Mesenchymal stem cell (in vitro differentiated cells and primary cell): ENCODE measurements at regions not wholly inside any gene's neighbourhood (a gene's known extent, or its start where the extent isn't known, plus 50 kb on each side); places are given as distances from the start of the nearest gene placed in this dataset.
"Not testable (repeated sequence)": the region's sequence is repeated elsewhere in the genome, so short reads cannot be mapped to it uniquely, and the experiment has no call there.

Experiments used
- DNase-seq: peaks from one replicate; pipeline ENCODE4 v3.0.0-alpha.2; 2013
- H2AFZ ChIP-seq: one replicate; pipeline ENCODE4 v1.6.1; 2013; ENCODE audit warnings: low read depth, mild to moderate bottlenecking, control low read depth, inconsistent platforms, low read length, moderate library complexity
- H2AK5ac ChIP-seq: 2 replicates; pipeline ENCODE4 v1.6.1; 2013; ENCODE audit warnings: low read length, moderate library complexity, mild to moderate bottlenecking, inconsistent platforms; ENCODE audit not compliant: severe bottlenecking
- H2BK120ac ChIP-seq: one replicate; pipeline ENCODE4 v1.6.1; 2013; ENCODE audit warnings: low read depth, mild to moderate bottlenecking, inconsistent platforms, low read length, moderate library complexity
- H2BK12ac ChIP-seq, 2 experiments: one replicate each; pipeline ENCODE4 v1.6.1; 2013; ENCODE audit warnings: inconsistent platforms in 2 of 2, low read length in 2 of 2, mild to moderate bottlenecking in 2 of 2, moderate library complexity in 2 of 2, control low read depth in 1 of 2
- H2BK15ac ChIP-seq: one replicate; pipeline ENCODE4 v1.6.1; 2013; ENCODE audit warnings: mild to moderate bottlenecking, low read depth, inconsistent platforms; ENCODE audit not compliant: poor library complexity, severe bottlenecking
- H2BK5ac ChIP-seq: 2 replicates; pipeline ENCODE4 v1.6.1; 2013; ENCODE audit warnings: low read depth, mild to moderate bottlenecking, low read length, control low read depth, inconsistent platforms; ENCODE audit not compliant: poor library complexity, severe bottlenecking
- H3K14ac ChIP-seq, 2 experiments: one replicate each; pipeline ENCODE4 v1.6.1; 2013; ENCODE audit warnings: inconsistent platforms in 2 of 2, low read length in 2 of 2, control low read depth in 1 of 2, mild to moderate bottlenecking in 1 of 2, moderate library complexity in 1 of 2
- H3K18ac ChIP-seq, 2 experiments: one replicate each; pipeline ENCODE4 v1.6.1; 2013; ENCODE audit warnings: inconsistent platforms in 2 of 2, low read length in 2 of 2, control low read depth in 1 of 2, low read depth in 1 of 2, mild to moderate bottlenecking in 1 of 2
- H3K23ac ChIP-seq, 2 experiments: one replicate each; pipeline ENCODE4 v1.6.1; 2013; ENCODE audit warnings: inconsistent platforms in 2 of 2, low read length in 2 of 2, mild to moderate bottlenecking in 2 of 2, moderate library complexity in 2 of 2, control low read depth in 1 of 2
- H3K27ac ChIP-seq: 2 replicates; pipeline ENCODE4 v1.5.1; 2013; ENCODE audit warnings: mild to moderate bottlenecking, moderate library complexity, low read length, control low read depth, inconsistent platforms; ENCODE audit not compliant: poor library complexity, severe bottlenecking
- H3K27me3 ChIP-seq, 2 experiments: 2 replicates each; pipeline versions ENCODE4 v1.6.1 to v1.7.0; 2013; ENCODE audit warnings: low read length in 2 of 2, mild to moderate bottlenecking in 2 of 2, moderate library complexity in 2 of 2, control low read depth in 1 of 2, inconsistent platforms in 1 of 2; ENCODE audit not compliant: control insufficient read depth in 1 of 2, insufficient read depth in 1 of 2
- H3K36me3 ChIP-seq, 2 experiments: 2 replicates each; pipeline versions ENCODE4 v1.6.1 to v1.7.0; 2013; ENCODE audit warnings: low read length in 2 of 2, control low read depth in 1 of 2, inconsistent platforms in 1 of 2, low read depth in 1 of 2, mild to moderate bottlenecking in 1 of 2; ENCODE audit not compliant: insufficient read depth in 2 of 2, control insufficient read depth in 1 of 2
- H3K4ac ChIP-seq, 2 experiments: one replicate each; pipeline ENCODE4 v1.6.1; 2013; ENCODE audit warnings: inconsistent platforms in 2 of 2, low read length in 2 of 2, mild to moderate bottlenecking in 2 of 2, moderate library complexity in 2 of 2, control low read depth in 1 of 2, low read depth in 1 of 2
- H3K4me1 ChIP-seq: 2 replicates; pipeline ENCODE4 v1.6.1; 2013; ENCODE audit warnings: low read depth, low read length, control low read depth; ENCODE audit not compliant: control insufficient read depth, insufficient read depth
- H3K4me2 ChIP-seq: 2 replicates; pipeline ENCODE4 v1.6.1; 2013; ENCODE audit warnings: low read length, mild to moderate bottlenecking, inconsistent platforms; ENCODE audit not compliant: poor library complexity, severe bottlenecking
- H3K4me3 ChIP-seq, 2 experiments: 2 replicates each; pipeline versions ENCODE4 v1.5.1 to v1.7.0; 2013; ENCODE audit warnings: low read length in 2 of 2, mild to moderate bottlenecking in 2 of 2, control low read depth in 1 of 2, low read depth in 1 of 2; ENCODE audit not compliant: insufficient read depth in 1 of 2
- H3K79me1 ChIP-seq: replicated peaks from 2 replicates; pipeline ENCODE4 v1.6.1; 2013; ENCODE audit warnings: mild to moderate bottlenecking, control low read depth, low read length, inconsistent platforms; ENCODE audit not compliant: poor library complexity, severe bottlenecking
- H3K9ac ChIP-seq: 2 replicates; pipeline ENCODE4 v1.7.0; 2013; ENCODE audit warnings: mild to moderate bottlenecking, low read length, moderate library complexity
- H3K9me3 ChIP-seq: 2 replicates; pipeline ENCODE4 v1.7.0; 2013; ENCODE audit warnings: mild to moderate bottlenecking, low read length; ENCODE audit not compliant: control insufficient read depth
- H4K8ac ChIP-seq: one replicate; pipeline ENCODE4 v1.6.1; 2013; ENCODE audit warnings: inconsistent platforms, mild to moderate bottlenecking, low read length, moderate library complexity
- H4K91ac ChIP-seq: one replicate; pipeline ENCODE4 v1.6.1; 2013; ENCODE audit warnings: mild to moderate bottlenecking, low read length, inconsistent platforms
- WGBS: methylation state at CpG from one replicate; pipeline ENCODE4 v1.1.7; 2013; ENCODE audit warnings: mixed read lengths; 5-methylcytosine and 5-hydroxymethylcytosine counted together

GRCh38 chr6:122944936-122945335 lies 51.1 kb upstream of the CLVS2 start:
- H3K79me1 ChIP-seq, H2AK5ac ChIP-seq, H2BK5ac ChIP-seq, H3K18ac ChIP-seq, H2BK15ac ChIP-seq, H4K91ac ChIP-seq, DNase-seq, H3K9me3 ChIP-seq, H2BK12ac ChIP-seq, H3K4me2 ChIP-seq, H3K36me3 ChIP-seq, H2BK120ac ChIP-seq, H3K4ac ChIP-seq, H3K4me3 ChIP-seq, H3K4me1 ChIP-seq, H3K27me3 ChIP-seq, H3K23ac ChIP-seq, H3K14ac ChIP-seq, H4K8ac ChIP-seq, H2AFZ ChIP-seq, H3K27ac ChIP-seq, H3K9ac ChIP-seq: not testable (repeated sequence)
- 82% methylated on average over 6 of the region's 6 CpGs for WGBS
